ENCODE measurements at regions not wholly inside any gene's neighbourhood (a gene's known extent, or its start where the extent isn't known, plus 50 kb on each side); places are given as distances from the start of the nearest gene placed in this dataset.

GRCh38 chr21:38649120-38649519 is 150.8 kb upstream of the ERG start:
- no peak overlapping the region for H3K27ac ChIP-seq
- DNase-seq (ENCODE audit: low read depth, low spot score) = no peak

GRCh38 chr21:38651570-38651969 is 153.3 kb upstream of the ERG start:
- DNase-seq (ENCODE audit: low read depth, low spot score) = no peak
- no peak overlapping the region for H3K27ac ChIP-seq

GRCh38 chr21:38652396-38652795 is 153.3 kb upstream of the ETS2 start:
- H3K27ac ChIP-seq = no peak overlapping the region
- no peak for DNase-seq (ENCODE audit: low read depth, low spot score)

- H3K27ac ChIP-seq = no peak overlapping the region
- no peak for DNase-seq (ENCODE audit: low read depth, low spot score)
Measured at GRCh38 chr21:38654580-38654979, 151.1 kb upstream of the ETS2 start.

- DNase-seq (ENCODE audit: low read depth, low spot score) = no peak
Measured at GRCh38 chr21:38658511-38658910, 147.2 kb upstream of the ETS2 start.

GRCh38 chr21:38659936-38660332 is 145.8 kb upstream of the ETS2 start:
- H3K27ac ChIP-seq = no peak overlapping the region

More at GRCh38 chr21:38658511-38658910, 147.2 kb upstream of the ETS2 start:
- H3K27ac ChIP-seq = no peak overlapping the region

GRCh38 chr21:38660333-38661196 is 145.2 kb upstream of the ETS2 start:
- DNase-seq (ENCODE audit: low read depth, low spot score) = no peak
- H3K27ac ChIP-seq = no peak overlapping the region

More at GRCh38 chr21:38659936-38660332, 145.8 kb upstream of the ETS2 start:
- DNase-seq (ENCODE audit: low read depth, low spot score) = no peak

- no peak for DNase-seq (ENCODE audit: low read depth, low spot score)
- H3K27ac ChIP-seq = no peak overlapping the region
Measured at GRCh38 chr21:38661197-38661871, 144.4 kb upstream of the ETS2 start.

- DNase-seq (ENCODE audit: low read depth, low spot score) = no peak
Measured at GRCh38 chr21:38661889-38662568, 143.7 kb upstream of the ETS2 start.

GRCh38 chr21:38663282-38663681 is 142.4 kb upstream of the ETS2 start:
- no peak for DNase-seq (ENCODE audit: low read depth, low spot score)
- H3K27ac ChIP-seq = no peak overlapping the region

More at GRCh38 chr21:38661889-38662568, 143.7 kb upstream of the ETS2 start:
- no peak overlapping the region for H3K27ac ChIP-seq

- no peak for DNase-seq (ENCODE audit: low read depth, low spot score)
- H3K27ac ChIP-seq = no peak overlapping the region
Measured at GRCh38 chr21:38664315-38664714, 141.4 kb upstream of the ETS2 start.

- DNase-seq (ENCODE audit: low read depth, low spot score) = no peak
- no peak overlapping the region for H3K27ac ChIP-seq
Measured at GRCh38 chr21:38664841-38665240, 140.9 kb upstream of the ETS2 start.

- no peak overlapping the region for H3K27ac ChIP-seq
- DNase-seq (ENCODE audit: low read depth, low spot score) = no peak
Measured at GRCh38 chr21:38667291-38667870, 138.3 kb upstream of the ETS2 start.

- H3K27ac ChIP-seq = no peak overlapping the region
- DNase-seq (ENCODE audit: low read depth, low spot score) = no peak
Measured at GRCh38 chr21:38668067-38668466, 137.7 kb upstream of the ETS2 start.

- no peak overlapping the region for H3K27ac ChIP-seq
- no peak for DNase-seq (ENCODE audit: low read depth, low spot score)
Measured at GRCh38 chr21:38668541-38668940, 137.2 kb upstream of the ETS2 start.

- DNase-seq (ENCODE audit: low read depth, low spot score) = no peak
- H3K27ac ChIP-seq = no peak overlapping the region
Measured at GRCh38 chr21:38669186-38669585, 136.5 kb upstream of the ETS2 start.

- DNase-seq (ENCODE audit: low read depth, low spot score) = no peak
- no peak overlapping the region for H3K27ac ChIP-seq
Measured at GRCh38 chr21:38670861-38671260, 134.9 kb upstream of the ETS2 start.

- no peak for DNase-seq (ENCODE audit: low read depth, low spot score)
- no peak overlapping the region for H3K27ac ChIP-seq
Measured at GRCh38 chr21:38671773-38672172, 134.0 kb upstream of the ETS2 start.

GRCh38 chr21:38675182-38675824 is 130.4 kb upstream of the ETS2 start:
- no peak for DNase-seq (ENCODE audit: low read depth, low spot score)
- no peak overlapping the region for H3K27ac ChIP-seq

- no peak overlapping the region for H3K27ac ChIP-seq
- DNase-seq (ENCODE audit: low read depth, low spot score) = no peak
Measured at GRCh38 chr21:38678827-38679226, 126.9 kb upstream of the ETS2 start.

Data from epithelial cell of prostate (primary cell).